Heart left ventricle (tissue), 16 donors: ENCODE measurements at regions not wholly inside any gene's neighbourhood (a gene's known extent, or its start where the extent isn't known, plus 50 kb on each side); places are given as distances from the start of the nearest gene placed in this dataset.

ENCODE experiments used
- ATAC-seq, 4 donors: fragments of 200-7000 bp; cut with Tn5 transposase; one replicate each; pipeline ENCODE4 v1.9.1; 2020 to 2022; ENCODE audit warnings: moderate library complexity in 4 of 4, mild to moderate bottlenecking in 3 of 4, moderate number of reproducible peaks in 1 of 4
- DNase-seq, 5 donors: peaks; one replicate each; pipeline ENCODE4 v3.0.0-alpha.2; 2020
- H3K27ac ChIP-seq, 12 donors: fragments of 200-600 bp; sonication (generic) in 4 of 12; one replicate each; pipeline versions ENCODE4 v1.5.0 to v1.8.0; 2016 to 2022; ENCODE audit warnings: mild to moderate bottlenecking in 2 of 12
- H3K27me3 ChIP-seq, 9 donors: fragments of 200-600 bp; sonication (generic) in 2 of 9; one replicate each; pipeline versions ENCODE4 v1.5.1 to v1.8.0; 2016 to 2022; ENCODE audit warnings: mild to moderate bottlenecking in 3 of 9
- H3K36me3 ChIP-seq, 9 donors: fragments of 200-600 bp; sonication (generic) in 2 of 9; one replicate each; pipeline versions ENCODE4 v1.5.0 to v1.8.0; 2018 to 2022; ENCODE audit warnings: mild to moderate bottlenecking in 2 of 9
- H3K4me1 ChIP-seq, 12 donors: fragments of 200-600 bp; sonication (generic) in 4 of 12; one replicate each; pipeline versions ENCODE4 v1.5.0 to v1.8.0; 2016 to 2022; ENCODE audit warnings: mild to moderate bottlenecking in 3 of 12
- H3K4me3 ChIP-seq, 12 donors: fragments of 200-600 bp; sonication (generic) in 4 of 12; one replicate each; pipeline versions ENCODE4 v1.5.0 to v1.8.0; 2017 to 2022; ENCODE audit warnings: mild to moderate bottlenecking in 9 of 12, moderate library complexity in 4 of 12
- H3K9me3 ChIP-seq, 12 donors: fragments of 200-600 bp; sonication (generic) in 4 of 12; one replicate each; pipeline versions ENCODE4 v1.5.0 to v1.8.0; 2016 to 2022; ENCODE audit warnings: mild to moderate bottlenecking in 1 of 12
- CTCF ChIP-seq, 12 donors: fragments of 200-600 bp; sonication (generic) in 4 of 12; IDR thresholded peaks; one replicate each; pipeline versions ENCODE4 v1.5.0 to v1.8.0; 2018 to 2022; ENCODE audit warnings: antibody characterized with exemption in 12 of 12, mild to moderate bottlenecking in 5 of 12
- POLR2A ChIP-seq, 2 donors: fragments of 450-650 bp; IDR thresholded peaks; one replicate each; pipeline ENCODE4 v1.6.1; 2017; ENCODE audit warnings: antibody characterized with exemption in 2 of 2, mild to moderate bottlenecking in 2 of 2, moderate library complexity in 2 of 2
- WGBS, 4 donors: extraction: QIAGEN DNeasy Blood & Tissue Kit in 2 of 4; methylation state at CpG; one replicate each; pipeline versions ENCODE4 v1.1.5 to v1.1.7; 2013 to 2018; 5-methylcytosine and 5-hydroxymethylcytosine counted together
- intact Hi-C, 10 donors: fragments of 100-400 bp; cut with DNase I; formaldehyde crosslinking; loops; one replicate each; pipeline versions ENCODE4 v1.11.1 to v1.14.2; 2022
- donor health status: ischemic (EF 13 %, LVEDD 7.1; RV severe dilation, severe dysfunction).
- donor health status: healthy with polysubstance abuse.
- donor health status: DM: no; HTN: yes; CAD: no.
- donor health status: DM: no; HTN: no; CAD: no.
- donor health status: ischemic (EF 25% LVEDD 6.9; RV normal size, moderate dysfunction).
- donor health status: ischemic (EF 25% LVEDD 5.7; RV mildly dilated, moderate dysfunction).
- donor health status: healthy.
- donor health status: DM: yes; HTN: yes; CAD: no.
- donor health status: ischemic (EF 35%, LVEDD 5.7; RV mildly dilated, moderate dysfunction).
- donor health status: nonischemic (EF 11% LVEDD 7.7; RV severe dilation, severe dysfunction).
- donor health status: DM: yes; HTN: yes; CAD: no.
- donor health status: PGD.
- donor health status: ischemic (EF 29% LVEDD 5.4; RV normal size, mild dysfunction).
- donor health status: nonischemic (EF 23%, LVEDD 6.1; RV moderate dilation, normal function).

DNA sequence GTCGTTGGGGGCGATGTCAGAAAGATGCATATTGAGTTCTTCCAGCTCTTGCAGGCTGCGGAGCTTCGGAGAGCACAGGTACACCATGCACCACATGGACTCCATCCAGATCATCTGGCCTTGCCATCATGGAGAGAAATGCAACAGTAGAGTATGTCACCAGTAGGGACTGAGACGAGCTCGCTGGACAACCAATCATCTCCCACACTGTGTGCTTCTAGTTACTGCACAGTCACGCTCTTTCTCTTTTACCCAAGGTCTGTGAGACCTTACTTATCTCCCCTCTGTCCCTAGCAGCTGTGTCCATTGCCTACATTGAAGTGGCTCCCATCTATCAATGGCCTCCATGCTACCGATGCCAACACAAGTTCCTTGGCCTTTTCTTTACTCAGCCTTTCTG lies 90.5 kb downstream of the C13orf42 start:
- intact Hi-C loops, result no loop called here
- TF ChIP-seq CTCF (IDR thresholded peaks at IDR 0.05) (no peak), POLR2A (IDR thresholded peaks at IDR 0.05) (no peak)
- Histone ChIP-seq H3K27ac (no peak overlapping the region), H3K27me3 (no peaks in the 10 kb centered on the region), H3K9me3 (peaks cover 0 to 14% (median 0%) of the 10 kb centered on the region in 12 donors), H3K36me3 (no peaks in the 10 kb centered on the region), H3K4me3 (no peak overlapping the region), H3K4me1 (no peaks in the 10 kb centered on the region)
- ATAC-seq (no peak), DNase-seq (no peak)
- 87 to 95% (median 92%) methylated on average over 8 of the region's 8 CpGs for WGBS, 4 donors

GRCh38 chr13:51019026-51019425 lies 92.0 kb downstream of the C13orf42 start:
- Histone ChIP-seq H3K27ac (no peak overlapping the region), H3K4me1 (no peaks in the 10 kb centered on the region), H3K27me3 (no peaks in the 10 kb centered on the region), H3K36me3 (no peaks in the 10 kb centered on the region), H3K9me3 (peaks cover 0 to 14% (median 0%) of the 10 kb centered on the region in 12 donors), H3K4me3 (no peak overlapping the region)
- intact Hi-C loops, result no loop called here
- ATAC-seq, result no peak
- no peak for DNase-seq
- TF ChIP-seq CTCF (IDR thresholded peaks at IDR 0.05) (no peak), POLR2A (IDR thresholded peaks at IDR 0.05) (no peak)
- 90 to 95% (median 92%) methylated on average over 5 of the region's 5 CpGs for WGBS, 4 donors

DNA sequence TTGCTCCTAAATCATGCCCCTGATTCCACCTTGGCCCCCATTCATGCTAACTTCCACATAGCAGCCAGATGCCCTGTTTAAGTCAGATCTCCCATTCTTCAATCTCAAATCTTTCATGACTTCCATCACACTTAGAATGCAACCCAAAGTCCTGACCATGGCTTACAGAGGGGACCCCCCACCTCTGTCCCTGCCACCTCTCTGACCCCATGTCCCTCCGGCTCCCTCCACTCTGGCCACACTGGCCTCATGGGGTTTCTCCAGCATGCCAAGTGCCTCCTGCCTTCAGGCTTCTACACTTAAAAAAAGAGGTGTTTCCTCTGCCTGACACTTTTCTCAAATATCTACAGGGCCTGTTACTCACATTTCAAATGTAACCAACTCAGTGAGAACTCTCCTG lies 93.6 kb downstream of the C13orf42 start:
- intact Hi-C loops, result no loop called here
- 87 to 98% (median 91%) methylated on average over 1 of the region's 1 CpG for WGBS, 4 donors
- no peak overlapping the region for H3K4me3 ChIP-seq
- no peaks in the 10 kb centered on the region for H3K27me3 ChIP-seq
- DNase-seq (no peak), ATAC-seq (no peak)
- TF ChIP-seq POLR2A (IDR thresholded peaks at IDR 0.05) (no peak), CTCF (IDR thresholded peaks at IDR 0.05) (no peak)
- no peaks in the 10 kb centered on the region for H3K36me3 ChIP-seq
- no peaks in the 10 kb centered on the region for H3K4me1 ChIP-seq
- H3K9me3 ChIP-seq, result peaks cover 0 to 17% (median 9%) of the 10 kb centered on the region in 12 donors
- H3K27ac ChIP-seq, result no peak overlapping the region

GRCh38 chr13:51015973-51016372 lies 95.1 kb downstream of the C13orf42 start:
- ATAC-seq, result no peak
- WGBS, 4 donors, result 87 to 94% (median 88%) methylated on average over 1 of the region's 1 CpG
- H3K36me3 ChIP-seq, result no peaks in the 10 kb centered on the region
- DNase-seq, result no peak
- no peaks in the 10 kb centered on the region for H3K27me3 ChIP-seq
- H3K27ac ChIP-seq, result no peak overlapping the region
- H3K9me3 ChIP-seq, result peaks cover 0 to 20% (median 9%) of the 10 kb centered on the region in 12 donors
- H3K4me1 ChIP-seq, result no peaks in the 10 kb centered on the region
- H3K4me3 ChIP-seq, result no peak overlapping the region
- TF ChIP-seq CTCF (IDR thresholded peaks at IDR 0.05), result no peak
- no peak for TF ChIP-seq POLR2A (IDR thresholded peaks at IDR 0.05)
- intact Hi-C loops, result no loop called here
